ENCODE measurements at regions not wholly inside any gene's neighbourhood (a gene's known extent, or its start where the extent isn't known, plus 50 kb on each side); places are given as distances from the start of the nearest gene placed in this dataset.

GRCh38 chr9:26247861-26248260 is 569.6 kb upstream of the TUSC1 start:
- TF ChIP-seq CTCF (IDR thresholded peaks at IDR 0.05; ENCODE audit: insufficient read depth, low read depth, low read length, missing control alignments), result no peak
- DNase-seq (ENCODE audit: low read depth), result no peak
- no peak overlapping the region for H3K4me3 ChIP-seq (ENCODE audit: low read depth, low read length)

GRCh38 chr9:26244661-26245451 is 566.6 kb upstream of the TUSC1 start:
- TF ChIP-seq CTCF (IDR thresholded peaks at IDR 0.05; ENCODE audit: insufficient read depth, low read depth, low read length, missing control alignments), result no peak
- DNase-seq (ENCODE audit: low read depth), result no peak
- H3K4me3 ChIP-seq (ENCODE audit: low read depth, low read length), result no peak overlapping the region

GRCh38 chr9:26243726-26244125 is 565.5 kb upstream of the TUSC1 start:
- H3K4me3 ChIP-seq (ENCODE audit: low read depth, low read length), result no peak overlapping the region
- DNase-seq (ENCODE audit: low read depth), result no peak
- TF ChIP-seq CTCF (IDR thresholded peaks at IDR 0.05; ENCODE audit: insufficient read depth, low read depth, low read length, missing control alignments), result no peak

- no peak overlapping the region for H3K4me3 ChIP-seq (ENCODE audit: low read depth, low read length)
Measured at GRCh38 chr9:26243029-26243697, 564.9 kb upstream of the TUSC1 start.

GRCh38 chr9:26240020-26240419 is 561.8 kb upstream of the TUSC1 start:
- H3K4me3 ChIP-seq (ENCODE audit: low read depth, low read length), result no peak overlapping the region
- no peak for DNase-seq (ENCODE audit: low read depth)
- no peak for TF ChIP-seq CTCF (IDR thresholded peaks at IDR 0.05; ENCODE audit: insufficient read depth, low read depth, low read length, missing control alignments)

More at GRCh38 chr9:26243029-26243697, 564.9 kb upstream of the TUSC1 start:
- DNase-seq (ENCODE audit: low read depth), result no peak
- TF ChIP-seq CTCF (IDR thresholded peaks at IDR 0.05; ENCODE audit: insufficient read depth, low read depth, low read length, missing control alignments), result no peak

GRCh38 chr9:26237256-26237655 is 559.0 kb upstream of the TUSC1 start:
- TF ChIP-seq CTCF (IDR thresholded peaks at IDR 0.05; ENCODE audit: insufficient read depth, low read depth, low read length, missing control alignments), result no peak
- no peak overlapping the region for H3K4me3 ChIP-seq (ENCODE audit: low read depth, low read length)
- DNase-seq (ENCODE audit: low read depth), result no peak

Measured in GM12865 (cell line).